HG03571 (cell line): ENCODE measurements at regions not wholly inside any gene's neighbourhood (a gene's known extent, or its start where the extent isn't known, plus 50 kb on each side); places are given as distances from the start of the nearest gene placed in this dataset.
"Not testable (repeated sequence)": the region's sequence is repeated elsewhere in the genome, so short reads cannot be mapped to it uniquely, and the experiment has no call there.

Experiments used
- ATAC-seq: cut with Tn5 transposase; IDR thresholded peaks from one replicate; pipeline ENCODE4 v1.9.1; 2021; ENCODE audit not compliant: unreplicated experiment

DNA sequence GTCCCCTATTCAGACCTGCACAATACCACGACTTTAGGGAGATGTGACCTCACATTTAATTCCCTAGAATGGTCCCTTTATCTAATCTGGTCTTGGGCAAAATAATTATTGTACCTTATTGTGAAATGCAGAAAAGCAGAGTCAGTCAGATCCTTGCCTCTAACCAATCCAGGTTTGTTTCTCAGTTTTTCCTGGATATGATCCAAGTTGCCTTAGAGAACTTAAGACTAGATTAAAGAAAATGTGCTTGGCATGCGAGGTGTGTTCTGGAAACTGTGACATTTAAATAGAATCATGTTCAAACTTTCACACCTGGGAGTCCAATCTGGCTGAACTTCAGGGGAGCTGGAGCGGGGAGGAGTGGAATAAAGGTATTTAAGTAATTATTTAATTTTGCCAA is 696.2 kb downstream of the DNAH5 start:
- ATAC-seq, result no peak

DNA sequence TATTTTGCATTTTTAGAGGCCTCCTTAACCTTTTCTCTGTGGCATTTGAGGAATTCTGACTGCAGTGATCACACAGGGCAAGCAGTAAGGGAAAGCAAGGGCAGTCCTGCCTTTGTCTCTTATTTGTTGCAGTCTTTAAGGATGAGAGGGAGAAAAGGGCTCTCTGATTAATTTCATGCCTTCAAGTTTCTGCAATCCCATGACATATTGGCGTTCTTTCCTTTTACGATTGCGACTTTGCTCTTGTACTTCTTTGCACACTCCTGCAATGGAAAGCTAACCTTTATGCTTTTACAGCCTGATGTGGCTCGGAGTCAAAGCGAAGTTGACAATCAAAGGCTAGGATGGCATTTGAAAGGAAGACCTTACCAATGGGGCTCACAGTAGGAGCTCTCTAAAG is 698.4 kb downstream of the DNAH5 start:
- ATAC-seq, result no peak

DNA sequence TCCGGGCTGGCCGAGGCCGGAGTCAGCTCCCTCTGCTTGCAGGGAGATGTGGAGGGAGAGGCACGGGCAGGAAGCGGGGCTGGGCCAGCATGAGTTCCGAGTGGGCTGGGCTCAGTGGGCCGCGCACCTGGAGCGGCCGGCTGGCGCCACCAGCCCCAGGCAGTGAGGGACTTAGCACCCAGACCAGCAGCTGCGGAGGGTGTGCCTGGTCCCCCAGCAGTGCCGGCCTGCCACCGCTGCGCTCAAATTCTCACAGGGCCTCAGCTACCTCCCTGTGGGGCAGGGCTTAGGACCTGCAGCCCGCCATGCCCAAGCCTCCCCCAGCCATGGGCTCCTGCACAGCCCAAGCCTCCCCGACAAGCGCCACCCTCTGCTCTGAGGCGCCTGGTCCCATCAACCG is 700.3 kb downstream of the DNAH5 start:
- no peak for ATAC-seq

DNA sequence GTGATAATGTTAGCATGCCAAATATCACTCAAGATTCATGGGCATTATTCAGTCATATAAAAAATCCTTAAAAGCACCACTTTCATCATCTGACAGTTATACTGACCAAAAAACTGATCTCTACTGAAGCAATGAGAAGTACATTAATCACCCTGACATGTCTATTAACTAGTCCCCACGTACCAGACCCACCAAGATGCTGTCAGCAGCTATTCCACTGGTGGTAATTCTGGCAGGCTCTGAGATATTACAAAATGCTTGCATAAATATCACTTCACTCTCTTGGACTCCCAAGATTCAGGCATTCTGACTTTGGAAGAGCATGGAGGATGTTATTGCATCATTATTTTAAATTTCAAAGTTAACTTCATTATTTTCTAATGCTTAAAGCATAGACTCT is 717.0 kb downstream of the DNAH5 start:
- ATAC-seq, result no peak

DNA sequence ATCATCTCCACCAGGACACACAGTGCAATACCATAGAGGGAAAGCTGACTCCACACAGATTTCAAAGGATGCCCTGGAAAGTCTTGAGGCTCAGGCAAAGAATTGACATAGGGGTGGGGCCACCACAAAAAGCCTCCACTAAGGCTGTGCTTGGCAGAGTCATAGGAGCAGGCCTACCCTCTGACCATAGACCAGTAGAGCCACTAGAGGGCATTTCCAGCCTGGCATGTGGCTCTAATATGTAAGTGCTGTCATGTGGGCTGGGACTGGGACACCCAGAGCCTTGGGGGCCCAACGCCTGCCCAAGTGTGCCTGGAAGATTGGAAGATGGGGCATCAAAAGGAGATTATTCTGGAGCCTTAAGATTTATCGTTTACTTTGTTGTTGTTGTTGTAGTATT is 726.0 kb downstream of the DNAH5 start:
- ATAC-seq, result no peak

DNA sequence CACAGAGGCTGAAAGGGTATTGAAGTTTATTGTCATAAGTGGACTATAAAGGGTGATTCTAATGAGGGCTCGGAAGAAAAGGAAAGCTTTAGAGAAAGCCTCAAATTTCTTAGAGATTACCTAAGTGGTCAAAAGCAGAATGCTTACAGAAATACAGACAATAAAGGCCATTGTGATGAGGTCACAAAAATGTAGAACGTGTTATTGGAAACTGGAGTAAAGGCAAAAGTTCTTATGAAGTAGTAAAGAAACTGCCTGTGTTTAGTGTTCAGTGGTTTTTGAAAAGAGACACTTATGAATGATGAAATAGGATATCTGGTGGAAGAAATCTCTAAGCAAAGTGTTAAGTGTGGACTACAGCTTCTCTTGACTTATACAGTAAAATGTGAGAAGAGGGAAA is 726.9 kb downstream of the DNAH5 start:
- ATAC-seq, result no peak

DNA sequence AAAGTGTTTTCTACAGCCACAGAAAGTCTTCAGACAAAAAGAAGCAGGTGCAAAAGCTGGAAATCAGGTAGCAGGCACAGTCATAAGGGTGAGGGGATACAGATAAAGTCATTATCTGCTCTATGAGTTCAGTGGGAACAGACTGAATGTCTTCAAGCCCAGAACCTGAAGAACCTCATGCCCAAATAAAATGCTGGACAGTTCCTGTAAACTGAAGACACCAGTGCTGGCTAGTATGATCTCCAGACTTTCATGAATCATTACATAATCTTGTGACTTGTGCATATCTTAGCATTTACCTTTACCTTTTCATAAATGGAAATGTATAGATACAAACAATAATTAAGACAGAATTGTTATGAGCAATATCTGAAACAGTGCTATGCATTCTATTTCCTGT is 728.7 kb downstream of the DNAH5 start:
- ATAC-seq, result no peak

DNA sequence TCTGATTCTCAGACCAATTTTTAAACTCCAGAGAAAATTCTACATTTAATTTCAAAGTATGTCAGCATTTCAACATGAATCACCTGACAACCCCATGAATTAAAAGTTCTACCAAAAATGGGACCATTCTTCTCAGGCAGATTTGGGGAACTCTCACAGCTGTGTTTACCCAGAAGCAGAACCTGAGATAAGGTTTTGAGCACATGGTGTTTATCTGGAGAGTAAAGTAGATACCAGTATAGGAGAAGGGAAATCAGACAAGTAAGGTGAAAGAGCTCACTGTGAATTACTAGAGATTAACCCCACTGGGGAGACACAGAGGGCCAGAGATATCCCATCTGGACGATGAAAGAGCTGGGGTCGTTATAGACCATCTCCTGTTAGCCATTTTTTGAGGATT is 729.1 kb downstream of the DNAH5 start:
- no peak for ATAC-seq

DNA sequence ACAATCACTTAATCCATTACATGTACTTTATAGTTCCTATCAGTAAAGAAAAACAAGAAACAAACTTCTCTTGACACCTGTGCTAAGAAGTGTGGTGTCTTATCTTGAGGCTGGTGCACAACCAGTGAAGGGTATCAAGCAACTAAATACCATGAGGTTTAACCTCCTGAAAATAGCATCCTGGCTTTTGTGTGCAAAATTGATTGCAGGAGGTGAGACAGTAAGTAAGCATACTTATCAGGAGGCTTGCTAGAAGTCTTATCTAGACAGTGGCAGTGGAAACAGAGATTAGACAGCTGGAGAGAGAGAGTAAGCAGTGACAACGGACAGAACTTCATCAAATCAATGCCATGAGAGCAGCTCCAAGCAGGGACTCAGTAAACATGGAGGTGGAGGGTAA is 730.3 kb downstream of the DNAH5 start:
- no peak for ATAC-seq

DNA sequence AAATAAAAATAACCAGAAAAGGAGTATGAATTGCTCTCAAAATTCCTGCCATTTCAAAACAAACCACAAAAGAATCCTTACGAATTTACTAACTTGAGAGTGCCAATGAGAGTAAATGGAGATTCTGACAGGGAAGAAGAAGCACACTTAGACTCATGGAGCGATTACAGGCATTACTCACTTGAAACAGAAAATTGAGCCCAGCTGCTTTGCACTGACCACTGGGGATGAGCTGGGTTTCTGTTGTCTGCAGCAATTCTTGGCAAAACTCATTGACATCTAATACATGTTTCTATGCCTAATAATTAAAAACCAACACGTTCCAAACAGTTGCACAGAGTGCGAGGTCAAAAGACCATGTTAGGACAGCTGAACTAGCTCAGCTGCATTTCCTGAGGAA is 731.6 kb downstream of the DNAH5 start:
- no peak for ATAC-seq

DNA sequence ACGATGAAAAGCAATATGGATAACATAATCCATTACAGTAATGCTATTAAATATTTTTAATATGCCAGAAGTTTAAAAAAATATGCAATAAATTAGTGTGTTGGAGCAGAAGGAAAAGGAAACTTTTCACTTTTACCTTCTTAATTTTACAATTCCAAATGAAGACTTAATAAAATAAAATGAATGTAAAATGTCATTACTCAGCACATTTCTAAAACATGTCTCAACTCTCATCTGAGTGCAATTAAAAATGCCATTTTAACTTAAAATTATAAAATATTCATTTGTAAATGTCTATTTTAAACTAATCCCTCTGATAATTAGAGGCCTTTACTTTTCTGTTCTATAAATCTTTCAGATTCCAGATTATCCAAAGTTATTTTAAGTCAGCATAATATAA is 733.4 kb downstream of the DNAH5 start:
- ATAC-seq, result no peak

DNA sequence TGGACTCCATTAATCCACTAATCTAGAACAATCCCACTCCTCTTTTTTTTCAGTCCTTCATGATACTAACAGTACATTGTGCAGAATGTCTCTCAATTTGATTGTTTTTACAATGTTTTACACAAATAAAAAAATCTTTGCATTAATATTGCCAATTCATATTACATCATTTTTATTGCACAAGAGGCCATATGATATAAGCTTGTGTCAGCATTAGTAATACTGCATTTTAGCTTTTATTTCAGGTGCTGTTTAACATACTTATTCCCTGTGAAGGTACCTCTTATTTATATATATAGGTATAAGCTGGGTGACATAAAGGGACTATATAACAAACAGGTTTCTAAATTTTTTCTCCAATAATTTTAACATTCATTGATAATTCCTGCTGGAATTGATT is 737.4 kb downstream of the DNAH5 start:
- no peak for ATAC-seq

DNA sequence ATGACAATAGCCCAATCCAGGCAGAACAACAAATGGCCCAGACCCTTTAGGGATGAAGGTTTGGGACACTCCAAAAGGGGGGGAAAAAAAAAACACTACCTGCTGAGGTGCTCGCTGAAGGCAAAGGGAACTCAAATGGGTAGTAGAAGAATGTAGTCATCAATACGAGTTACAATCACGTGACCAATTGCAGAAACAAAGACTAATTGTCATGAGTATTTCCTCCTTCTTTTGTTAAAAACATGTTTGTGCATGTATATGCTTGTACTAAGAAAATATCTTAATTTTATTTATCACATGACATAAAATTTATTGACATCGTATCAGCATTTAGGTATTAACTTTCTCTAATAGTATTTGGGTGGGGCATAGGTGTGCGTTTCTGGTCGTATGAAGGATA is 743.5 kb downstream of the DNAH5 start:
- ATAC-seq, result no peak

DNA sequence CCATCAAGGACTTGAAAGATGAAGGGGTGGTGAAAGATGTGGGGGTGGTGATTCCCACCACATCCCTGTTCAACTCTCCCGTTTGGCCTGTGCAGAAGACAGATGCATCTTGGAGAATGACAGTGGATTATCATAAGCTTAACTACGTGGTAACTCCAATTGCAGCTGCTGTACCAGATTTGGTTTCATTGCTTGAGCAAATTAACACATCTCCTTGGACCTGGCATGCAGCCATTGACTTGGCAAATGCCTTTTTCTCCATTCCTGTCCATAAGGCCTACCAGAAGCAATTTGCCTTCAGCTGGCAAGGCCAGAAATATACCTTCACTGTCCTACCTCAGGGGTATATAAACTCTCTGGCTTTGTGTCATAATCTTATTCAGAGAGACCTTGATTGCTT is 746.3 kb downstream of the DNAH5 start:
- ATAC-seq, result not testable (repeated sequence)

DNA sequence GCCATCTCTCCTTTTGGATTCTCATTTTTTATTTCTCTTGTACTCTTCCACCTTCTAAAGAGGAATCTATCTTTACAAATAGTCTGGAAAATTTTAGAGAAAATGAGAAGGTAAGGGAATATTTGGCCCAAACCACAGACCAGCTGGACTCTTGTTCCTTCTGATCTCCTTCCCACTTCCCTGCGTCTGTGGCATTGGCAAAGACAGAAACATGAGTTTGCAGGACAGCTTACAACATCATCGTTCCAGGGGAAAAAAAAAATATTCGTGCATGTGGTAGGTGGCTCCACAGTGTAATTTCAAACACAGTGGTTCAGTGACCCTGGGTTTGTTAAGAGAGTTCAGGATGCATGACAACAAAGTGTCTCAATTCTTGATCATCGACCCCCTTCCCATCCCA is 755.0 kb downstream of the DNAH5 start:
- ATAC-seq, result no peak

DNA sequence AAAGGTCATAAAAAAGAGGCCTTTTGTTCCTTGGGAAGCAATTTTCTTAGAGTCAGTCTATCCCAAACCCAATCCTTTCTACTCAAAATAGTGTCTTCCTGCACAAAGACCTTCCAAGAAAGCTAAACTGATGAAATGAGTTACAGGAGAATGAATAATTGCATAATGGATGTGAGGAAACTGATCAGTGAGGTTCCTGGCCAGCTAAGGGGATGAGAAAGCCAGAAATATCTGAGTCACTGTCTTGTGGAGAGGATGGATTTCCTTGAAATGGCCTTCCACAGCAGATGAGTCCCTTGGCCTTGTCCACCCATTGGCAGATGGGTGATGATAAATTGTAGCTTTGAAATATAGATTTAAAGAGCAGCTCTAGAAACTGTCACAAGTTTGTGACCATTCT is 756.1 kb downstream of the DNAH5 start:
- ATAC-seq, result no peak

DNA sequence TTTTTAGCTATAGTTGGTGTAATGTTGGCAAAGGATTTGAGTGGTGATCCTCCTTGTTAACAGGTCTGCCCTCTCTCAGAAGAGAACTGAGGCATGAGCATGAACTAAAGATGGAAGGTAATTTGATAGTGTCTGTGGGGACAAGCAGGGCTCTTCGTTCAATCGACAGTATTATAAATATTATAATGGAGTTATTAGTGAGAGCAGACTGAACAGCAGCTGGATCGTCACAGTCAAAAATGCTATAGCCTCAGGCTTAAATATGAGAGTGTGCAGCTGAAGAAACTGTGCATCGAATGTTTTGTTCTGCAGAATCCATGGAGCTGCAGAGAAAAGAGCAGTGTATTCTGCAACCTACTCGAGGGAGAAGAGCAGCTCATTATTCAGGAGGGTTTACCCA is 757.3 kb downstream of the DNAH5 start:
- ATAC-seq, result no peak

DNA sequence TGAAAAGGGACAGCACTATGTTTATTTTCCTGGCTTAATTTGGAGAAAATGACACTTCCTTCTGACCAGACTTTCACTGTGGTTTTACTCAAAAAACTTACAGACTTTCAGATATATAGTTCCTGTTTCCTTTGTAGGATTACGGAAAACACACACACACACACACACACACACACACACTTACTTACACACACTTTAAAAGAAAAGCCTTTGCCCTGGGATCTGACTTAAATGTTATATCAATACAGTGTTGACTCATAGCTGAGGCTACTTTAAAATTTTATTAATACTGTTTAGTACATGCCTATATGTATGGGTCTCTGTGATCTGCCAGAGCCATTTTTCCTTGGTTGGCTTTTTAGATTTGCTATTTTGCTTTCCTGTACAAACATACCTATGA is 758.3 kb downstream of the DNAH5 start:
- ATAC-seq, result no peak

DNA sequence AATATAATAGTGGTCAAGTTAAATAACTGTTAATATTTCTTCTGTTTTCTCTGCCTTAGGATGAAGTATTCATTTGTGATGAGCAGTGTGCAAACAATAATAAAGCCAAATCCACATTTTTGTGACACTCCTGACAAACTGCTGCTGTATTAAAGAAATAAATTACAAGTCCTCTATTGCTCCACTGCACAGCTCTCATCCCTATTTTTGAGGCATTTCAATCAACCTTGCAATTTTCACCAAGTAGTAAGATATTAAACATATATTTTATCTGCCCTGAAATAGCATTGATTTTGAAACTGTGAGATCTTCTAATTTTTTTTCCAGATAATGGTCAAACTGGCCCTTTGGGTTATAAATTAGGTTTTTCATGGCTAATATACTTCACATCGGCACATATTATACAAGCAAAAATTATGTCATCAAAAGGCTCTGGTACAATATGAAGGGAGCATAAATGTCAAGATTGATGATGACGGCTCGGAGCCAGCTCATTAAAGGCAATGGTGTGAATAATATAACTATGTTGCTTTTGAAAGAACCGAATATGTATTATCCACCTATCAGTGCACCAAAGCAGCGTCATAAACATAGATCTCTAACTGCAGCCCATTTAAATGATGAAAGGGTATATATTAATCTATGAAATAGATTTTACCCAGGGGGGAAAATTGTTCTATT is 764.9 kb downstream of the DNAH5 start:
- ATAC-seq, result no peak

DNA sequence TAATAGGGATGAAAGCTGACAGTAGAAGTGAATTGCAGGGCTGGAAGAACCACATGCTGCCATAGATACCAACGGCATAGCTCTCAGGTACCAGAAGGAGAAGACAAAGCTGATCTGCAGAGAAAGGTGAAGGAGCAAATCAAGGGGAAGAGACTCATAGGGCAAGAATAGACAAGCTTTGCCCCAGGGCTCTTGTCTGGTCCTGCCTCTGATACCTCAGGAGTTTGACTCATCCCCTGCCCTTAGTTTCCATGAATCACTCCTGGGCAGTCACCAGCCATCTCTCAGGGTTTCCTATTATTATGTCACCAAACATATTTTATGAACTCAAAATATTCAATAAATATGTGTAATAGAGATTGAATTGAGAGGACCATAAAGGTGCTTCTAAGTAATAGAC is 800.9 kb downstream of the DNAH5 start:
- no peak for ATAC-seq

DNA sequence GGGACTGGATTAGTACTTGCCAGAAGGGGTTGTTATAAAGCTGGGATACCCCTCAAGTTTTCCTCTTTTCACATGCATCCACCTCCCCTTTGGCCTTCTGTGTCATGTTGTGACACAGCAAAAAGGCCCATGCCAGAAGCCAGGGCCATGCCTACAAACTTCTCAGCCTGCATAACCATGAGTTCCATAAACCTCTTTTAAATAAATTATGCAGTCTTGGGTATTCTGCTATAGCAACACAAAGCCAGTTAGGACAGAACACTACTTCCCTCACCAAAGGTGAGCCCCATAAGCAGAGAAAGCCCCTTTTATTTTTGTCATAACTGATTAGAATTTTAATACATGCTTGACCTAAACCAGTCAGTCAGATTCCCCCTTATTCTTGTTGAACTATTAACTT is 801.3 kb downstream of the DNAH5 start:
- no peak for ATAC-seq

DNA sequence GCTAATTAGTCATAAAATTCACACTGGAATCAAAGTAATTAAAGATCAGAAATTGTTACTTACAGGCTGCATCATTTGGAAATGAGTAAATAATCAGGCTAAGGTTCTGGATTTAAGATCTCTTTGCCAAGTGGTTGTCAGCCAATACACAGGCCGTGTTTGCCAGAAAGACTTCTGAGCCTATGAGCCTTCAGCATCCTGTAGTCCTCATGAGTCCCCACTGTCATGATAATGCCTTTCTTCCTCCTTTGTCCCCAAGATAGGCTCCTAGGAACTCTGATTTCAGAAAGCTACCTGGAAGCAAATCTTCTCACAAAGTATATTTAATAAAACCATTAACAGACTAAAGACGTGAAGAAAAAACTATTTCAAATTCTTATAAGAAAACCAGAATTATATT is 810.5 kb downstream of the DNAH5 start:
- ATAC-seq, result no peak

DNA sequence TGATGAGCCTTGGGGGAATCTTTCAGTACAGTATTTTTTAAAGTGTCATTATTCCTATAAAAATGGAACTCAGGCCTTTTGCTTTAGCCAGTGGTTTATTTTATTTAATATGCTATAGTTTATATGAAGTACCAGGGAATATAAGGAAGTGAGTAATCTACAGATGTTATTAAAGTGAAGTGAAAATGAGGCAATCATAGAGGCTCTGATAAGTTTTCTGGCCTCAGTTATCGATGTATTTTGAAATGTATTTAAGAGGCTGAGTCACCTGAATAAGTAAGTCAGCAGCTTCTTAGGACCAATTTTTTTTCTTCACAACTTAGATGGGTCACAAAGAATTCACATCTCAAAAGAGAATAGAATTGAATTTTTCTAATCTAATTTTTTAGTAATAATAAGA is 829.0 kb downstream of the DNAH5 start:
- ATAC-seq, result no peak

DNA sequence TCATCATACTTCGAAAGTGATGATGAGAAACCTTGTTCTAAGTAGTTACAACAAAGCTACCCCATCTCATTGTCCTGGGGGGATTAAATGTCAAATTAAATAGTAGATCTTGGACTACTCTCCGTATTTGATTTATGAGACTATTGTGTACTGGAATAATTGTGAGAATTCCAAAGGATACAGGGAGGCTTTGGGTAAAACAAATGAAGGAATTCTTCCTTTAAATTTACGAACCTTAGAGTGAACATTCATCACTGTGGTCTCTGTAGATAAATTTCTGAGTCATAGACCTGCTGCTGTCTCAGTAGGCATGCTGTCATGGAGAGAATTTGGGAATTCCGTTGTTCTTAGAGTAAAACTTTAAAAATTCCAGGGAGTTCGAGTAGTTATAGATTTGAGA is 836.2 kb downstream of the DNAH5 start:
- ATAC-seq, result no peak
